Panc1 (cell line): ENCODE measurements at regions not wholly inside any gene's neighbourhood (a gene's known extent, or its start where the extent isn't known, plus 50 kb on each side); places are given as distances from the start of the nearest gene placed in this dataset.

Experiments
- ATAC-seq: fragments of 200-7000 bp; cut with Tn5 transposase; 2 replicates; pipeline ENCODE4 v1.9.1; 2020; ENCODE audit warnings: mild to moderate bottlenecking, moderate library complexity
- BruUV-seq: library from RNA; stranded (reverse); fragments of 400-500 nt; replicated peaks from 2 replicates; lab custom pipeline; 2021; lab: Mats Ljungman, UMichigan
- CTCF ChIA-PET: fragments of 300-600 bp; sonication (Branson Sonifier 250); formaldehyde crosslinking; loops from one replicate; lab custom pipeline; 2022; ENCODE audit warnings: antibody characterized with exemption; lab: Charles Lee
- POLR2A ChIA-PET: fragments of 300-600 bp; sonication (Branson Sonifier 250); formaldehyde crosslinking; loops from one replicate; lab custom pipeline; 2022; ENCODE audit warnings: antibody characterized with exemption; lab: Charles Lee
- DNase-seq: peaks from one replicate; pipeline ENCODE4 v3.0.0-alpha.2; 2010; ENCODE audit warnings: low read depth, low spot score
- H3K27ac ChIP-seq: 2 replicates; pipeline ENCODE4 v1.5.1; 2011; ENCODE audit warnings: mild to moderate bottlenecking, low read length, inconsistent platforms
- H3K27me3 ChIP-seq: fragments of 200-500 bp; sonication (Bioruptor generic); 2 replicates; pipeline ENCODE4 v1.6.0; 2014; ENCODE audit warnings: low read length, inconsistent platforms; ENCODE audit not compliant: control insufficient read depth, insufficient read depth
- H3K36me3 ChIP-seq: fragments of 200-500 bp; sonication (Bioruptor generic); 2 replicates; pipeline ENCODE4 v1.5.1; 2014; ENCODE audit warnings: inconsistent platforms, mild to moderate bottlenecking, low read length, moderate library complexity; ENCODE audit not compliant: control insufficient read depth, insufficient read depth
- H3K4me1 ChIP-seq: 2 replicates; pipeline ENCODE4 v1.5.1; 2011; ENCODE audit warnings: inconsistent platforms, mild to moderate bottlenecking, low read length, moderate library complexity; ENCODE audit not compliant: control insufficient read depth, insufficient read depth
- H3K4me3 ChIP-seq, 2 experiments: 2 replicates each; pipeline ENCODE4 v1.5.1; 2011 to 2012; ENCODE audit warnings: low read depth in 2 of 2, low read length in 2 of 2, mild to moderate bottlenecking in 2 of 2, inconsistent platforms in 1 of 2, moderate library complexity in 1 of 2
- H3K9me3 ChIP-seq: fragments of 200-500 bp; sonication (Bioruptor generic); 2 replicates; pipeline ENCODE4 v1.5.1; 2014; ENCODE audit warnings: low read depth, mild to moderate bottlenecking, inconsistent platforms, low read length, moderate library complexity; ENCODE audit not compliant: control insufficient read depth, insufficient read depth
- CTCF ChIP-seq: fragments of 450-650 bp; IDR thresholded peaks from 2 replicates; pipeline ENCODE4 v1.5.1; 2017; ENCODE audit warnings: mild to moderate bottlenecking
- POLR2AphosphoS5 ChIP-seq: IDR thresholded peaks from 2 replicates; pipeline ENCODE4 v1.6.1; 2012; ENCODE audit warnings: mild to moderate bottlenecking, low read depth, low read length, moderate library complexity
- SIN3A ChIP-seq: IDR thresholded peaks from 2 replicates; pipeline ENCODE4 v1.6.1; 2012; ENCODE audit warnings: low read depth, mild to moderate bottlenecking, low read length, moderate library complexity, borderline replicate concordance; ENCODE audit not compliant: insufficient read depth
- TCF7L2 ChIP-seq: IDR thresholded peaks from 2 replicates; pipeline ENCODE4 v1.6.1; 2011; ENCODE audit warnings: mild to moderate bottlenecking, low read depth, low read length, inconsistent platforms
- in situ Hi-C: cut with HindIII; loops from 2 replicates; pipeline ENCODE4 v1.10.0; 2016; ENCODE audit warnings: low sequenced_read_pairs, low pct_unique_long_range_greater_than_20kb
- intact Hi-C: fragments of 100-400 bp; cut with micrococcal nuclease; formaldehyde crosslinking; loops from one replicate; pipeline ENCODE4 v1.10.0; 2022; ENCODE audit not compliant: unreplicated experiment
- TF ChIP-seq, protein P1 (sequence below), 2 experiments: IDR thresholded peaks; 2 replicates each; pipeline ENCODE4 v1.6.1; 2011 to 2012; ENCODE audit warnings: low read depth in 2 of 2, control low read depth in 1 of 2, low read length in 1 of 2, mild to moderate bottlenecking in 1 of 2, moderate library complexity in 1 of 2; ENCODE audit not compliant: insufficient read depth in 1 of 2

DNA sequence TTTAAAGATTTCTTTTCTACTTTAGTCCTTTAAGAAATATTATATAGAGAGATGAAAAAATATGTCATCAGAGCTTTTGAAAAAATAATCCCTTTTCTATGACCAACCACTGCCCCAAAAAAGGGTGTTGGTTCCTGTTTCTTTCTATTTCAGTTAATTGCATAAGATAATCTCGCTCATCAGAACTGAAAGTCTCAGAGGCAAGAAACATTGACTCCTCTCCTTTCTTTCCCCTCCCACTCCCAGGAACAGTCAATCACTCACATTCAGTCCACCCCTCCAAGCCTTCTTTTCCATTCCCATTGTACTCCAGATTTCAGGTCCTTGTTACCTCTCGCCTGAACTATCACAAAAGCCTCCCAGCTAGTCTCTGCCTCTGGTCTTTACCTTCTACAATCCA lies 153.7 kb upstream of the ABI3BP start:
- H3K36me3 ChIP-seq: no peaks in the 10 kb centered on the region
- H3K27ac ChIP-seq: no peak overlapping the region
- ChIA-PET POLR2A (interaction anchor here (0.6 kb wide), 1 partner anchor 239 kb away, joined by 3 read pairs; no protein-coding TSS in a partner anchor), CTCF (no interaction called here)
- BruUV-seq: no TSS peak
- no peaks in the 10 kb centered on the region for H3K9me3 ChIP-seq
- H3K4me3 ChIP-seq: no peak overlapping the region
- H3K27me3 ChIP-seq: no peaks in the 10 kb centered on the region
- no peaks in the 10 kb centered on the region for H3K4me1 ChIP-seq
- TF ChIP-seq TCF7L2 (no peak), POLR2AphosphoS5 (no peak), CTCF (no peak), SIN3A (no peak)
- TF ChIP-seq, protein P1, sequence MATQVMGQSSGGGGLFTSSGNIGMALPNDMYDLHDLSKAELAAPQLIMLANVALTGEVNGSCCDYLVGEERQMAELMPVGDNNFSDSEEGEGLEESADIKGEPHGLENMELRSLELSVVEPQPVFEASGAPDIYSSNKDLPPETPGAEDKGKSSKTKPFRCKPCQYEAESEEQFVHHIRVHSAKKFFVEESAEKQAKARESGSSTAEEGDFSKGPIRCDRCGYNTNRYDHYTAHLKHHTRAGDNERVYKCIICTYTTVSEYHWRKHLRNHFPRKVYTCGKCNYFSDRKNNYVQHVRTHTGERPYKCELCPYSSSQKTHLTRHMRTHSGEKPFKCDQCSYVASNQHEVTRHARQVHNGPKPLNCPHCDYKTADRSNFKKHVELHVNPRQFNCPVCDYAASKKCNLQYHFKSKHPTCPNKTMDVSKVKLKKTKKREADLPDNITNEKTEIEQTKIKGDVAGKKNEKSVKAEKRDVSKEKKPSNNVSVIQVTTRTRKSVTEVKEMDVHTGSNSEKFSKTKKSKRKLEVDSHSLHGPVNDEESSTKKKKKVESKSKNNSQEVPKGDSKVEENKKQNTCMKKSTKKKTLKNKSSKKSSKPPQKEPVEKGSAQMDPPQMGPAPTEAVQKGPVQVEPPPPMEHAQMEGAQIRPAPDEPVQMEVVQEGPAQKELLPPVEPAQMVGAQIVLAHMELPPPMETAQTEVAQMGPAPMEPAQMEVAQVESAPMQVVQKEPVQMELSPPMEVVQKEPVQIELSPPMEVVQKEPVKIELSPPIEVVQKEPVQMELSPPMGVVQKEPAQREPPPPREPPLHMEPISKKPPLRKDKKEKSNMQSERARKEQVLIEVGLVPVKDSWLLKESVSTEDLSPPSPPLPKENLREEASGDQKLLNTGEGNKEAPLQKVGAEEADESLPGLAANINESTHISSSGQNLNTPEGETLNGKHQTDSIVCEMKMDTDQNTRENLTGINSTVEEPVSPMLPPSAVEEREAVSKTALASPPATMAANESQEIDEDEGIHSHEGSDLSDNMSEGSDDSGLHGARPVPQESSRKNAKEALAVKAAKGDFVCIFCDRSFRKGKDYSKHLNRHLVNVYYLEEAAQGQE (IDR thresholded peaks at IDR 0.05; ENCODE audit: insufficient read depth in 1 of 2, low read depth in 2 of 2, low read length in 1 of 2): no peak
- DNase-seq (no peak), ATAC-seq (no peak)
- in situ Hi-C loops: no loop called here
- intact Hi-C loops: no loop called here

- no peaks in the 10 kb centered on the region; the same call in 1 of the 2 replicates for H3K27me3 ChIP-seq
- DNase-seq: no peak
- in situ Hi-C loops (no loop called here), intact Hi-C loops (no loop called here)
- POLR2A ChIA-PET: no interaction called here
- ATAC-seq: no peak
- no TSS peak for BruUV-seq
- H3K4me3 ChIP-seq: no peak overlapping the region
- CTCF ChIA-PET: no interaction called here
- no peaks in the 10 kb centered on the region for H3K9me3 ChIP-seq
- H3K36me3 ChIP-seq: no peaks in the 10 kb centered on the region
- TF ChIP-seq TCF7L2 (no peak), CTCF (no peak), SIN3A (no peak), POLR2AphosphoS5 (no peak)
- TF ChIP-seq, protein P1 (IDR thresholded peaks at IDR 0.05; ENCODE audit: insufficient read depth in 1 of 2, low read depth in 2 of 2, low read length in 1 of 2): no peak
- H3K27ac ChIP-seq: no peak overlapping the region
- no peaks in the 10 kb centered on the region for H3K4me1 ChIP-seq
Measured at GRCh38 chr3:101144105-101144504, 150.9 kb upstream of the ABI3BP start.
